Ecto neural progenitor cell (in vitro differentiated cells): ENCODE measurements at regions not wholly inside any gene's neighbourhood (a gene's known extent, or its start where the extent isn't known, plus 50 kb on each side); places are given as distances from the start of the nearest gene placed in this dataset.
"Not testable (repeated sequence)": the region's sequence is repeated elsewhere in the genome, so short reads cannot be mapped to it uniquely, and the experiment has no call there.

Experiments used
- DNase-seq: peaks from one replicate; pipeline ENCODE4 v3.0.0-alpha.2; 2018; ENCODE audit warnings: low spot score

- DNase-seq: no peak
Measured at GRCh38 chr13:85601526-85601925, 197.7 kb downstream of the SLITRK6 start.

DNA sequence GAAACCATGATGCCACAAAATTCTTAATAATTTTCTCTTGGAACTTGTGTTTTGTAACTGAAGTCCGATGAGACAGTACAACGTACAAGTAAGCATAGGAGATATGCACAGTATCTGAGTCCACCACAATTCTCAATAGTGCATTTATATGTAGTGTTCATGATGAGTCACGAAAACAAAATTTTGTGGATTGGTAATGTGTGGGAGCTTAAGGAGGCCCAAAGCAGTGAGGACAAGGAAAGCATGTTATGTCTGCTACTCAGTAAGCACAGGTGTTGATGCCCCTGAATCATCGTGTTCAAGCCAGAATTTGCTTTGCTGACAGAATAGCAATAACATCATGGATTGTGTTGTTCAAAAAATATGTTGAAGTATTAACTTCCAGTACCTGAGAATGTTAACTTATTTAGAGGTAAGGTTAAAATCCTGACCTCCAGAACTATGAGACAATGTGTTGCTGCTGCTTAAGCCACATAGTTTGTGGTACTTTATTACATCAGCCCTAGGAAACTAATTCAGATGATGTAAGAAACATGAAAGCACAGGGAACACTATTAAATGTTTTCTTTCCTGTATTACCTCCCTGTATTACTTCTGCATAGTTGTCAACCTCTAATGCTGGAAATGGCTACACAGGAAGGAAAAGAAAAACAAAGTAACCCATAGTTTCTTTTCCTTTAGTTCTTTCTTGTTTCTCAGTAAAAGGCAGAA is 201.3 kb downstream of the SLITRK6 start:
- DNase-seq: no peak

DNA sequence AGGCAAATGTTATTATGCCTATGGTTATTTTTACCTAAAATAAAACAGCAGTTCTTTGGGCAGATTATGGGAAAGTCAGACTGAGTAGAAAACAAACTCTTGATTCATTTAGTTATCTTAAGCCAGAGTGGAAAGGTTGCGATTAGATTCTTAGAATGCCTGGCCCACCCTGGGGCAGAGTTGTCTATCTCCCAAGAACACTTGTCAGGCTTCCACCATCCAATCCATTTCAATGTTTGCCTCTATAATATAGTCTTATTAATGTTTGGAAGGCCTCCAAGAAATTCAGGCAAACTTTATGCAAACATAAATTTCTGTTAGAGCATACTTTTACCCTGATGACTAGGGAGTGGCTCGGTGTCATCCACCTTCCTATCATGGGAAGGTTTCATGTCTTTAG is 207.0 kb downstream of the SLITRK6 start:
- DNase-seq: no peak

DNA sequence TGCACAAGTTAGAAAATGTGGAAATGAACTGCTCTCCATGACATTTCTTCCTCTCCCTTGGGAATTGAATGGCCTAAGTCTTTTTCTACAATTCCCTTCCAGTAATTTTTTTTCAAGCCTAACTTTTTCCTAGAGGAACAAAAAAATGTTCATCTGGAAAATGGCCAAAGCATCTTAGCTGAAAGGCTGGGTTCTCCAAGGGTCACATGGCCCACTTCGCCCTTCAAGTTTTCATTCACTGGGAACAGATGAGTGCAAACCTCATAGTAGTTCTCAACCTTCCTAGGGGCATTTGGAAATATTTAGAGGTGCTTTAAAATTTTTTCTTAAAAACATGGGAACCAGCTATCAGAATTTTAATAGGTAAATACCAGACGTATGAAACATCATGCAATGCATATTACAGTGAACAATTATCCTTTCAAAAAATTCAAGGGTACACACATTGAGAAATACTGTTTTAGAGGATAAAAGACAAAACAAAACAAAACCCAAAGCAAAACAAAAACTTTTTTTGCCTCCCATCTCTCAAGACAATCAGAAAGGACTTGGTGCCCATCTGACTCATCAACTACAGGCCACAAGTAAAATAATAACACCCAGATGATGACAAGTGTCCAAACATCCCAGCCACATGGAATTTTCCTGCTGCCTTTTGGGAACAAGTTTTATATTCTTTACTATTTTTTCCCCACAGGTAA is 208.8 kb downstream of the SLITRK6 start:
- no peak for DNase-seq

DNA sequence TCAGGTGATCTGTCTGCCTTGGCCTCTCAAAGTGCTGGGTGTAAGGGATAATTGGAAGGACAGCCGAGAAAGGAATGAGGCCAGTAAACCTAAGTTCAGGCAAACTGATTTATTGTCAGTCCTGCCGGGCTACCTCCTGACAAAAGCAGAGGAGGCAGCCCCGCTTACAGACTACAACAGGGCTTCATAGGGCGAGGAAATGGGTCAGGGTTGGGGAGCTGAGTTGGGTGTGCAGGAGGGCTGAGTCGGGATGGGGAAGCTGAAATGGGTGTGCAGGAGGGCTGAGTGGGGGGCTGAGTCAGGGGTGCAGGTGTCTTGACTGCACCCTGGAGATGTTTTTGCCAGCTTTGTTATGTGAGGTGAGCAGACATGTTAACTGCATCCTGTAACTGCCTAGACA is 210.2 kb downstream of the SLITRK6 start:
- DNase-seq: no peak

DNA sequence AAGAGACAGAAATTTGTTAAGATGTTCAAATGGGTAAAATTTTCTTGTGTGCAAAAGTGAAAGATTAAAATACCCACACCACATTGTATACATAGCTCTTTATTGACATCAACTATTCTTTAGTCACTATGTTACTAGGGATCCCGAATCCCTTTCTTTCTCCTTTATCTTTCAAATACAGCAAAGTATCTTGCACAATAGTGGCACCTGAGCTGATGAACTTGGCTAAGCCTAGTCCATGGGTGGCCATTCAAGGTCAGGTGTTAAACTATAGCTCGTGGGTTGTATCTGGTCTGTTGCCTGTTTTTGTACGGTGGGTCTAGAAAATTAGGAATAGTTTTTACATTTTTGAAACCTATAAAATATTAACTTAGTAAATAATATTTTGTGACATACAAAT is 210.9 kb downstream of the SLITRK6 start:
- no peak for DNase-seq

GRCh38 chr13:85586856-85587255 is 212.4 kb downstream of the SLITRK6 start:
- no peak for DNase-seq

GRCh38 chr13:85586422-85586831 is 212.8 kb downstream of the SLITRK6 start:
- DNase-seq: no peak

- DNase-seq: no peak
Measured at GRCh38 chr13:85582890-85583289, 216.3 kb downstream of the SLITRK6 start.

- DNase-seq: no peak
Measured at GRCh38 chr13:85575110-85575509, 224.1 kb downstream of the SLITRK6 start.

DNA sequence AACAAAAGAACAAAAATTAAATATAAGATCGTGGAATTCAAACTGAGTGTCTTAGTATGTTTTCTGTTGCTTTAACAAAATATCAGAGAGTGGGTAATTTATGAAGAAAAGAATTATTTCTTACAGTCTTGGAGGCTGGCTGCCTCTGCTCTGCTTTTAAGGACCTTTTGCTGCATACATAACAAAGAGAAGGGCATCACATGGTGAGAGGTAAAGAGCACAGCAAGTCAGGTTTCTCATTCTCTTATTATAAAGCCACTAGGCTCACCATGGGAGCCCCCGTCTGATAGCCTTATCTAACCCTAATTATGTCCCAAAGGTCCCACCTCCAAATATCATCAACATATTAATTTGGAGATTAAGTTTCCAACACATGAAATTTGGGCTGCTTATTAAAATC is 231.3 kb downstream of the SLITRK6 start:
- DNase-seq: no peak

DNA sequence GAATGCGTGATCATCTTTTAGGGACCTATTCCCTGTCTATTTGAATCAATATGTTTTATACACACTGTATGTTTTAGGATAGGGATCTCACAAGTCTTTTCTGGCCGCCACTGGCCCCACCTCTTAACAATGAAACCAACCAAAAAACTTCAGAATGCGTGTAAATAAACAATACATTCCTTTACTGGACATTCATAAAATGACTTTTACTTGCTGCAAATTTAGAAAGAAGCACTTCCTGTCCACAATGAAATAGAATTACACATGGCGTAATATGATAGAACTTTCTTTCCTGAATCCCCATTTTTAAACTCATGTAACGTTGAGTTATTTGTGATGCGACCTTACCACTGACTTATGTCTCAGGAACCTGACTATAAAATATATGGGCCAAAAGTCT is 233.6 kb downstream of the SLITRK6 start:
- DNase-seq: no peak

GRCh38 chr13:85564598-85564997 is 234.6 kb downstream of the SLITRK6 start:
- no peak for DNase-seq

DNA sequence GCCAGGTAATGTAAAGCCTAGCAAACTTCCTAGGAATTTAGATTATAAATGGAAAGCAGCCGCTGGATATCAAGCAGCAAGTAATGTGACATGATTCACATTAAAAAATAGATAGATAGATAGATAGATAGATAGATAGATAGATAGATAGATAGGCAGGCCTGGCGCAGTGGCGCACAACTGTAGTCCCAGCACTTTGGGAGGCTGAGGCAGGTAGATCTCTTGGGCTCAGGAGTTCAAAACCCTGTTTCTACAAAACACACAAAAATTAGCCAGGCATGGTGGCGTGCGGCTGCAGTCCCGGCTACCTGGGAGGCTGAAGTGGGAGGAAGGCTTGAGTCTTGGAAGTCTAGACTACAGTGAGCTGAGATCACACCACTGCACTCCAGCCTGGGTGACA is 236.9 kb downstream of the SLITRK6 start:
- DNase-seq: no peak

- no peak for DNase-seq
Measured at GRCh38 chr13:85557691-85558467, 241.3 kb downstream of the SLITRK6 start.

DNA sequence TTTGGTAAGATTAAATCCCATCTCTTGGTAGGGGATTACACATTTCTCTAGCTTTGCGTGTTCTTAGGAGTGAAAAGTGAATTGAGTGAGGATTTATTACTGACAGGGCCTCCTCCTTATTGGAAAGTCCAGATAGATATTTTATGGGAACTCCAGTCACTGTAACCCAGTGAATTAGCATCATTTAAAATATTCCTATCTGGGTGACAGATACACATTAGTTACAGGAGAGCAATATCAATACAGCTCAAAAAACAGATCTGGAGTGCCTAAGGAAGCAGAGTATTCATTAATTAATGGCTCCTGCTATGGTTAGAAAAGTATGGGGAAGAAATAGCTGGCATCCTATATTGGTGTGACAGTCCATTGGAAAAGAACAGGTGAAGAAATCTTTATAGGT is 248.2 kb downstream of the SLITRK6 start:
- no peak for DNase-seq

GRCh38 chr13:85549819-85550218 is 249.4 kb downstream of the SLITRK6 start:
- DNase-seq: no peak

GRCh38 chr13:85548845-85549244 is 250.4 kb downstream of the SLITRK6 start:
- DNase-seq: not testable (repeated sequence)

- no peak for DNase-seq
Measured at GRCh38 chr13:85545771-85546170, 253.4 kb downstream of the SLITRK6 start.

DNA sequence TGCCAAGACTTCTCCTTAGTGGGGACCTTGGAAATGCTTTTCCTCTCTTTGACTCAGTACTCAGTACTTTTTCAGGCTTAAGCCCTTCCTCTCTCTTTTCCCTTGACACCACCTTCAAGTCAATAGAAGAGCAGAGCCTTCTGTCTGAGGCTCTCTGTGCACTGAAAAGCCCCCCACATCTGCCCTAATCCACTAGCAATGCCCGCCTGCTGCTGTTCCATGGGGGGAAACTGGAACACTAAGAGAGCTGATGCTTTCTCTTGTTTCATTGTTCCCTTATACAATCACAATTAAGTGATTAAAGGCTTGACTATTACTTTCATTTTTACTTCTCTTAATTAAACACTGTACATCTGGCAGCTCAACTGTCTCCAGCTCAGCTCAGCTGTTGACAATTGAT is 254.5 kb downstream of the SLITRK6 start:
- DNase-seq: no peak

- no peak for DNase-seq
Measured at GRCh38 chr13:85543144-85543543, 256.1 kb downstream of the SLITRK6 start.

DNA sequence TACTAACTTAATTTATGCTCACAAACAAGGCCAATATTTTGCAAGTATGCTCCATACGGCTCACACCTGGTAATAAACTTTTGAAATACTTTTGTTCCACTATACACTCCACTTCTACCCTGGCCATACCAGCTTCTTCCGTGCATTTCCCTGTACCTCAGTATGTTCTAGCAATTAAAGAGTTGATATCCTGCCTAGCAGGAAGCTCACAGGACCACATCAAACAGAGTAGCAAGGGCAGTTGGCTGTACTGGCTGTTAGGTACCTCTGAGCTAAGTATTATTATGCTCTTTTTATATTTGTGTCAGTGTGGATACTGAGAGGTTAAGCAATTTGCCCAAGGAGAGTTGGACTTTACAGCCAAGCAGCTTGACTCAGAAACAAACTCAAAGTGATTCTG is 257.7 kb downstream of the SLITRK6 start:
- DNase-seq: no peak

DNA sequence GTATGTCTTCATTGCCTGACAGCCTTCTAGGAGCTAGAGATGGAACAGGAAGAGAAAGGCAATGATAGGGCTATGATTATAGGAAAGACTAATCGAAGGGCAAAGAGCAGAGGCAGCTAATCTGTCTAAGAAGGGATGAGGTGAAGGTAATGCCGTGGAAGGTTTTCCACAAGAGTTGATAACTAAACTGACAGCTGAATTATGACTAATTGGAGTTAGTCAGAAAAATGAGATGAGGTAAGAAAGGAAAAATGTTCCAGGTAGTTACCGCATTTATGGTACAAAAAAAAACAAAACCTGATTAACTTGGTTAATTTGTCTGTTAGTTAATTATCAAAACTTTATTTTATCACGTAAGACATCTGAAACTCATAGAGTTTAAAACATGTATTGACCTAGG is 260.3 kb downstream of the SLITRK6 start:
- no peak for DNase-seq
